ENCODE measurements at regions not wholly inside any gene's neighbourhood (a gene's known extent, or its start where the extent isn't known, plus 50 kb on each side); places are given as distances from the start of the nearest gene placed in this dataset.

DNA sequence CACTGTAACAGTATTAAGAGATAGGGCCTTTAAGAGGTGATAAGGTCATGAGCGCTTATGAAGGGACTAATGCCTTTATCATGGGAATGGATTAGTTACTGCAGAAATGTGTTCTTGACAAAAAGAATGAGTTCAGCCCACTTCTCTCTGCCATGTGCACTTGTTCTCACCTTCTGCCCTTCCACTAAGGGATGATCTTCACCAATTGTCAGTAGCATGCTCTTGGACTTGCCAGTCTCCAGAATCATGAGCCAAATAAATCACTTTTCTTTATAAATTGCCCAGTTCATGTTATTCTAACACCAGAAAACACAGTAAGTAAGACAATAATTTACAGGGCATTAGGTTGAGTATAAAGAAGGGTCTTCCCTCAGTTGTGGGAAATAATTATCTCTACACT, 189.1 kb downstream of the CRPPA start:
- TF ChIP-seq POLR2AphosphoS5 (IDR thresholded peaks at IDR 0.05; ENCODE audit: low read depth, low read length) (no peak), CTCF (IDR thresholded peaks at IDR 0.05) (no peak), REST (IDR thresholded peaks at IDR 0.05; ENCODE audit: insufficient read depth in 1 of 2, low read depth in 2 of 2, low read length in 1 of 2) (no peak)

Data from Panc1 (cell line).